Activated T-helper 1 cell treated with anti-CD3 and anti-CD28 coated beads, Interleukin-12 subunit alpha, Interleukin-12 subunit beta, Interleukin-2, Interleukin-4 antibody, amounts not matched to agents 30 ng/mL and 10 ng/mL and 1 ng/mL, durations not matched to agents 14 hours and 24 hours and 36 hours (primary cell): ENCODE measurements at regions not wholly inside any gene's neighbourhood (a gene's known extent, or its start where the extent isn't known, plus 50 kb on each side); places are given as distances from the start of the nearest gene placed in this dataset.

Experiments
- DNase-seq: peaks from one replicate; pipeline ENCODE4 v3.0.0; 2021; ENCODE audit warnings: low spot score
- H3K27ac Mint-ChIP-seq: one replicate; pipeline ENCODE4 v1.8.0; 2021; ENCODE audit warnings: mild to moderate bottlenecking, mixed read lengths
- H3K27me3 Mint-ChIP-seq: one replicate; pipeline ENCODE4 v1.8.0; 2022; ENCODE audit warnings: mild to moderate bottlenecking, moderate library complexity, mixed read lengths; ENCODE audit not compliant: insufficient read depth
- H3K36me3 Mint-ChIP-seq: one replicate; pipeline ENCODE4 v1.8.0; 2021; ENCODE audit warnings: low read depth, mixed read lengths
- H3K4me1 Mint-ChIP-seq: one replicate; pipeline ENCODE4 v1.8.0; 2021; ENCODE audit warnings: low read depth, mixed read lengths
- H3K4me3 Mint-ChIP-seq: one replicate; pipeline ENCODE4 v1.8.0; 2021; ENCODE audit warnings: mild to moderate bottlenecking, moderate library complexity, mixed read lengths
- H3K9me3 Mint-ChIP-seq: one replicate; pipeline ENCODE4 v1.8.0; 2021; ENCODE audit warnings: mixed read lengths
- intact Hi-C: fragments of 100-400 bp; cut with micrococcal nuclease; formaldehyde crosslinking; loops from one replicate; pipeline ENCODE4 v1.15.1; 2024

GRCh38 chr5:163022582-163023128 lies 414.7 kb upstream of the CCNG1 start:
- H3K4me3 Mint-ChIP-seq: no peak overlapping the region
- H3K9me3 Mint-ChIP-seq: peaks cover 3% of the 10 kb centered on the region
- intact Hi-C loops: no loop called here
- DNase-seq: no peak
- no peaks in the 10 kb centered on the region for H3K36me3 Mint-ChIP-seq
- H3K27ac Mint-ChIP-seq: no peak overlapping the region
- no peaks in the 10 kb centered on the region for H3K4me1 Mint-ChIP-seq
- no peaks in the 10 kb centered on the region for H3K27me3 Mint-ChIP-seq

DNA sequence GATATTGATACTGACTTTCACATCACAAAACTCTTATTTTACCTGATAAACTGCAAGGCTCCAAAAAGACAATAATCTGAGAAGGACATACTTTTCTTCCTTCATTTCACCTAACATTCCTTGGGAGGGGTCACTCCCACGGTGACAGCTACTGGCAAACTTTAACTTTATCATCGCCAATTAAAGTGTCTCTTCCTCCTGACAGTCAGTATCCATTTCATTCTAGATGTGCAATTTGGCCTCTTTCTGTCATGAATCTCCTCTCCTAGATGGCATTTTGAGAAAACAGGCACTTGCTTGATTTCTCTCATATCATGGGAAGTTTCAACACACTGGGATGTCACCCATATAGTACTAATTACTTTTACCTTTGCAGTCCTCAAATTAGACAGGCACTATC lies 413.5 kb upstream of the CCNG1 start:
- Mint-ChIP-seq H3K4me3 (no peak overlapping the region), H3K27ac (no peak overlapping the region), H3K36me3 (no peaks in the 10 kb centered on the region), H3K9me3 (peaks cover 6% of the 10 kb centered on the region), H3K27me3 (no peaks in the 10 kb centered on the region), H3K4me1 (no peaks in the 10 kb centered on the region)
- no peak for DNase-seq
- intact Hi-C loops: no loop called here

DNA sequence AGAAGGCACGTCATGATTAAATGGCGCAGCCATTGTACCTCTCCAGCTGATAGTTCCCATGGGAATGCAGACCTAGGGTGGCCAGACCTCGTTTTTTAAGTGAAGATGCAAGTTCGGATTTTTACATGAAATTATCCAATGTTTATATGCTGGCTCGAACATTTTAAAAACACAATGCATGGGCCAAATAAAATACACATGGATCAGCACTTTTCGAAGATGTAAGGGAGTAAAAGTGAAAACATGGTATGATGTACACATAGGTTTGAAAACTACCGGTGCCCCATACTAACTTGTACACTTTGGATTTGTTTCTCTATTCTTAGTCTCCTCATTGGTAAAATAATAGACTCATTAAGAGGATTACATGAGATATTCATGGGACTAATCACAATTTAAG lies 412.5 kb upstream of the CCNG1 start:
- H3K9me3 Mint-ChIP-seq: peaks cover 7% of the 10 kb centered on the region
- no peak for DNase-seq
- intact Hi-C loops: no loop called here
- no peak overlapping the region for H3K4me3 Mint-ChIP-seq
- no peaks in the 10 kb centered on the region for H3K4me1 Mint-ChIP-seq
- no peaks in the 10 kb centered on the region for H3K27me3 Mint-ChIP-seq
- H3K36me3 Mint-ChIP-seq: no peaks in the 10 kb centered on the region
- H3K27ac Mint-ChIP-seq: no peak overlapping the region

GRCh38 chr5:163033656-163034055 lies 403.7 kb upstream of the CCNG1 start:
- no peak overlapping the region for H3K4me3 Mint-ChIP-seq
- no peaks in the 10 kb centered on the region for H3K4me1 Mint-ChIP-seq
- no peaks in the 10 kb centered on the region for H3K27me3 Mint-ChIP-seq
- no peak overlapping the region for H3K27ac Mint-ChIP-seq
- H3K9me3 Mint-ChIP-seq: peaks cover 3% of the 10 kb centered on the region
- intact Hi-C loops: no loop called here
- no peak for DNase-seq
- no peaks in the 10 kb centered on the region for H3K36me3 Mint-ChIP-seq

DNA sequence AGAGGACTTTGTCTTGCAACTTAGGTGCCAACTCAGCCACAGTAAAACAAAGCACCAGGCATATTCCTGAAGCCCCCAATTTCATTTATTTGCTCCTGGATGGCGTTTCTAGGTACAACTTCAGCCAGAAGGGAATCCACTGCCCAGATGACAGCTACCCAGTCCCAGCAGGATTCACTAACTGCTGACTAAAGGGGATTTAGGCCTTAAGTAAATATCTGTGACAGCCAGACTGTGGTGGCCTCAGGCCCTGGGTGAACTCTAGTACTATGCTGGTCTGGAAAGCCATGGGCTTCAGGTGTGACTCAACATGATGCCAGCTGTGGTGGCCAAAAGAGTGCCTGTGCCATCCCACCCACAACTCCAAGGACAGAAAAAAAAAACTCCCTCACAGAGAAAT lies 396.1 kb upstream of the CCNG1 start:
- Mint-ChIP-seq H3K36me3 (no peaks in the 10 kb centered on the region), H3K27ac (no peak overlapping the region), H3K9me3 (peaks cover 18% of the 10 kb centered on the region), H3K4me1 (no peaks in the 10 kb centered on the region), H3K4me3 (no peak overlapping the region), H3K27me3 (no peaks in the 10 kb centered on the region)
- no peak for DNase-seq
- intact Hi-C loops: no loop called here

- Mint-ChIP-seq H3K36me3 (no peaks in the 10 kb centered on the region), H3K9me3 (peaks cover 8% of the 10 kb centered on the region), H3K27ac (no peak overlapping the region), H3K4me3 (no peak overlapping the region), H3K4me1 (no peaks in the 10 kb centered on the region), H3K27me3 (no peaks in the 10 kb centered on the region)
- DNase-seq: no peak
- intact Hi-C loops: no loop called here
Measured at GRCh38 chr5:163079618-163080017, 357.8 kb upstream of the CCNG1 start.

DNA sequence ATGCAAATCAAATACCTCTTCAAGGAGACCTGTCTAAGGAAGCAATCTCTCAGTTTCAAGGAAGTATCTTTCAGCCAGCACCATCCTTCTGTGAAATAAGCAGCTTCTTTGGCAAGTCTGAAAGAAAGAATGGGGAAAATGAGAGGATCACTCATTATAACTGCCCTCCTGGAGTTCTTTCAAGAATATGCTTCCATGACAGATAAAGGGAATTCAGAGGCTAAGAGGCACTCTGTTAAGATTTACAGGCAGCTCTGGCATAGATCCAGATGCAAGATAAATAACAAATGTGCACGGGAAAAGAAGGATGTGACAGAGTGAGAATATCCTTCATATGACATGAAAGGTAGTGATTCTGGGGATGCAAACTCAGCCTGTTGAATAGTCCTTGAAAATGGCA lies 348.2 kb upstream of the CCNG1 start:
- Mint-ChIP-seq H3K9me3 (no peaks in the 10 kb centered on the region), H3K27ac (no peak overlapping the region), H3K4me3 (no peak overlapping the region), H3K27me3 (no peaks in the 10 kb centered on the region), H3K36me3 (no peaks in the 10 kb centered on the region), H3K4me1 (no peaks in the 10 kb centered on the region)
- intact Hi-C loops: no loop called here
- no peak for DNase-seq

DNA sequence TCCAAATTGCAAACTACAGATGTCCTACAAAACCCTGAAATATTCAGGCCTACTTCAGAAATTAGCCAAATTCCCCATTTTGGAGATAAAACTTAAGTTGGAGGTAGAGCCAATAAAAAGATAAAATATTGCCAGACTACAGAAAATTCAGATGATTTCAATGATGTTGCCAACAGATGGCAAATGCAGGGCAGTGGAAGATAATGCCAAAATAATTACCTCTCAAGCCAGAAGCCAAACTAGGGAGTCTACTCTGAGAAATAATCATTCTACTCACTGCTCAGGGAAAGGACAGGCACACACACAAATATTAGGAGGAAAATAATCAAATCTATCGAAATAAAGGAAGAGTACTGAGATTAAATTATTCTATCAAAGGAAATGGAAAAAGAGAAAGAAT lies 347.5 kb upstream of the CCNG1 start:
- H3K4me1 Mint-ChIP-seq: no peaks in the 10 kb centered on the region
- no peaks in the 10 kb centered on the region for H3K27me3 Mint-ChIP-seq
- intact Hi-C loops: no loop called here
- no peak overlapping the region for H3K4me3 Mint-ChIP-seq
- no peaks in the 10 kb centered on the region for H3K36me3 Mint-ChIP-seq
- no peak overlapping the region for H3K27ac Mint-ChIP-seq
- DNase-seq: no peak
- no peaks in the 10 kb centered on the region for H3K9me3 Mint-ChIP-seq

- Mint-ChIP-seq H3K27ac (no peak overlapping the region), H3K36me3 (no peaks in the 10 kb centered on the region), H3K9me3 (no peaks in the 10 kb centered on the region), H3K27me3 (no peaks in the 10 kb centered on the region), H3K4me3 (no peak overlapping the region), H3K4me1 (no peaks in the 10 kb centered on the region)
- no peak for DNase-seq
- intact Hi-C loops: no loop called here
Measured at GRCh38 chr5:163094492-163095180, 342.8 kb upstream of the CCNG1 start.

- H3K4me3 Mint-ChIP-seq: no peak overlapping the region
- intact Hi-C loops: loop anchor here (2.0 kb wide), 1 partner anchor 304 kb away; no protein-coding TSS in a partner anchor
- H3K27me3 Mint-ChIP-seq: no peaks in the 10 kb centered on the region
- no peaks in the 10 kb centered on the region for H3K36me3 Mint-ChIP-seq
- H3K9me3 Mint-ChIP-seq: peaks cover 5% of the 10 kb centered on the region
- no peak overlapping the region for H3K27ac Mint-ChIP-seq
- H3K4me1 Mint-ChIP-seq: no peaks in the 10 kb centered on the region
- DNase-seq: no peak
Measured at GRCh38 chr5:163104464-163104863, 332.9 kb upstream of the CCNG1 start.

DNA sequence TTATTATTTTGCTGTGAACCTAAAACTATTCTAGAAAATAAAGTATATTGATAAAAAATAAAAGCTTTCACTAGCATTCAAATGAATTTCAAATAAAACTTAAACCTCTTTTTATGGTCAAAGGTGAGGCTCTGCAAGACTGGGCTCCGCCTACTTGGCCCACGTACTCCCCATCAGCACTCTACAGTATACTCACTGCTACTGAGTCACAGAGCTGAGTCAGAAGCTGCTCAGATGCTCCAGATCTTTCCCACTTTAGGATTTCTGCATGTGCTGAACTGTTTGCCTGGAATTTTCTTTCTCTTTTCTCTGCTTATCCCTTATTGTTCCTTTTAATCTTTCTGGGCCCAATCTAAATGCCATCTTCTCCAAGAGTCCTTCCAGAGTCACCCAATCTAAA lies 331.9 kb upstream of the CCNG1 start:
- Mint-ChIP-seq H3K27ac (no peak overlapping the region), H3K9me3 (peaks cover 5% of the 10 kb centered on the region), H3K4me1 (no peaks in the 10 kb centered on the region), H3K36me3 (no peaks in the 10 kb centered on the region), H3K27me3 (no peaks in the 10 kb centered on the region), H3K4me3 (no peak overlapping the region)
- intact Hi-C loops: loop anchor here (2.0 kb wide), 1 partner anchor 303 kb away; no protein-coding TSS in a partner anchor
- DNase-seq: no peak

- intact Hi-C loops: no loop called here
- Mint-ChIP-seq H3K4me1 (no peaks in the 10 kb centered on the region), H3K9me3 (peaks cover 1% of the 10 kb centered on the region), H3K36me3 (no peaks in the 10 kb centered on the region), H3K27ac (no peak overlapping the region), H3K27me3 (no peaks in the 10 kb centered on the region), H3K4me3 (no peak overlapping the region)
- DNase-seq: no peak
Measured at GRCh38 chr5:163106098-163106497, 331.3 kb upstream of the CCNG1 start.

DNA sequence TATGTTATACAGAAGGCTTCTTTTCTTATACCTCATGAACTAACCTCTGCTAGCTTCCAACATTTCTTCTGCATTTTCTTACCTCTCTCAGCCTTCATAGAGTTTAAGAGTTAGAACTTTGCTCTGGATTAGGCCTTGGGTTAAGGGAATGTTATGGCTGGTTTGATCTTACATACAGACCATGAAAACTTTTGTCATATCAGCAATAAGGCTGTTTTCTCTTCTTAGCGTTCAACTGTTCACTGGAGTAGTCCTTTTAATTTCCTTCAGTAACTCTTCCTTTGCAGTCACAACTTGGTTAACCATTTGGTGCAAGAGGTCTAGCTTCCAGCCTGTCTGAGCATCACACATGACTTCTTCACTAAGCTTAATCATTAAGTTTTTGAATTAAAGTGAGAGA lies 329.0 kb upstream of the CCNG1 start:
- H3K27ac Mint-ChIP-seq: no peak overlapping the region
- H3K4me3 Mint-ChIP-seq: no peak overlapping the region
- no peaks in the 10 kb centered on the region for H3K36me3 Mint-ChIP-seq
- H3K4me1 Mint-ChIP-seq: no peaks in the 10 kb centered on the region
- no peaks in the 10 kb centered on the region for H3K27me3 Mint-ChIP-seq
- H3K9me3 Mint-ChIP-seq: peaks cover 3% of the 10 kb centered on the region
- no peak for DNase-seq
- intact Hi-C loops: no loop called here

GRCh38 chr5:163115011-163115410 lies 322.4 kb upstream of the CCNG1 start:
- Mint-ChIP-seq H3K27ac (no peak overlapping the region), H3K4me1 (no peaks in the 10 kb centered on the region), H3K9me3 (peaks cover 3% of the 10 kb centered on the region), H3K4me3 (no peak overlapping the region), H3K27me3 (no peaks in the 10 kb centered on the region), H3K36me3 (no peaks in the 10 kb centered on the region)
- no peak for DNase-seq
- intact Hi-C loops: no loop called here
